ENCODE measurements at regions not wholly inside any gene's neighbourhood (a gene's known extent, or its start where the extent isn't known, plus 50 kb on each side); places are given as distances from the start of the nearest gene placed in this dataset.
"Not testable (repeated sequence)": the region's sequence is repeated elsewhere in the genome, so short reads cannot be mapped to it uniquely, and the experiment has no call there.

DNA sequence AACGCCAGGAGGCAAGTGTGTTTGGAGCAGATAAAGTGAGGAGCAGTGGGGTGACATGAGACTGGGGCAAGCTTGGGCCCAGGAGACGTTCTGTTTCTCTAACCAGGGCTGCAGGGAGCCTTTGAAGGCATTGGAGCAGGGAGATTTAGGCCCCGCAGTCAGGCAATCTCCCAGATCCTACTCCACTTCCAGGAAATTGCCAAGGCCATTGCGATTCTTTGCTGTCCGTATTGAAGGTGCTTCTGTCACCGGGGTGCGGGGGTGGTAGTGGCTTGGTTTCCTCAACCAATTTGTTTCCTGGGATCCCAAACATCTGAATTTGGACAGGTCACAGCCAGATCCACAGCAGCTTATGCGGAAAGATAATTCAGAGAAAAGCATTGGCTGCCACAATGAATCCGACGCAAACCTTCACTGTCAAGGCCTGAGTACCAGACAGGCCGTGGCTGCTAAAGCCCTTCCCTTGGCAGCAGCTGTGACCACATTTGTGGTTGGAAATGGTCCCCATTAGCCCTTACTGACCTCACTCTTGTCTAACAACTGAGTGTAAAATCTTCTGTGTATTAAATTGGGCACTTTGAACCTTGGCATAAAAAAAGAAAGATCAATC is 385.6 kb downstream of the PTPRU start:
- no peak for DNase-seq

DNA sequence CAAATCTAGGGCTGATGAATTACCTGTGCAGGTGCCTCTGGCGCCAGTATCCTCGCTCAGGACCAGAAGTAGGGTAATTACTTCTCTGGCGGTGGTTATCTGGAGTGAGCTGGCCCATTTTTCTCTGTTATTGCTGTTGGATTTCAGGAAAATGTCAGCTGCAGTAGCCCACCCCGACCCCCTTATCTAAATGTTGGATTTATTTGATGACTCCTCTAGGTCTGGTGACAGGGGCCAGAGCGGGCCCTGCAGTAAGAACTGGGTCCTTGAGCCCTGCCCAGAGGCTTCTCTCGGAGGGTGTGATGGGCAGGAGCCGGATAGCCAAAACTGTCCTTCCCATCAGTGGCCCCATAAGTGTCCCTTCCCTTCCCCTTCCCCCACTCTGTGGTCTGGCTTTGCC is 384.3 kb downstream of the PTPRU start:
- no peak for DNase-seq

DNA sequence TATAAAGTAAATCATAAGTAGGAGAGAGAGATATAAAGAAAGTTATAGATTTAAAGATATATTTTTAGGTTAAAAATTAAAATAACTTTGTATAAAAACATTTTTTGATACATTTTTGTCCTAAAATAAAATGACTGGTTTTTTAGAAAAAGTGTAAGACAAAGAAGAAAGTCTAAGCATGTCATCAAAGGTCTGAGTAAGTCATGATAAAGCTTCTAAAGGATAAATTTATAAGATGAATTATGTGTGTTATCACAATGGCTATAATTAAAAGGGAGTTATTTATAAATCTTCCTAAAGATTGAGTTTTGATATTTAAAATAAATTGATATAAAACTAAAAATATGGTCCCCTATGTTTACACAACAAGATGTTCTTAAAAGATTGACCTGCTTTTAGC is 370.9 kb downstream of the PTPRU start:
- no peak for DNase-seq

- DNase-seq = not testable (repeated sequence)
Observed at GRCh38 chr1:29604796-29605195, 368.5 kb downstream of the PTPRU start.

GRCh38 chr1:29603622-29604021 is 367.3 kb downstream of the PTPRU start:
- no peak for DNase-seq

GRCh38 chr1:29602203-29602602 is 365.9 kb downstream of the PTPRU start:
- no peak for DNase-seq

- no peak for DNase-seq
Observed at GRCh38 chr1:29601021-29601420, 364.7 kb downstream of the PTPRU start.

GRCh38 chr1:29599826-29600225 is 363.5 kb downstream of the PTPRU start:
- DNase-seq = no peak

DNA sequence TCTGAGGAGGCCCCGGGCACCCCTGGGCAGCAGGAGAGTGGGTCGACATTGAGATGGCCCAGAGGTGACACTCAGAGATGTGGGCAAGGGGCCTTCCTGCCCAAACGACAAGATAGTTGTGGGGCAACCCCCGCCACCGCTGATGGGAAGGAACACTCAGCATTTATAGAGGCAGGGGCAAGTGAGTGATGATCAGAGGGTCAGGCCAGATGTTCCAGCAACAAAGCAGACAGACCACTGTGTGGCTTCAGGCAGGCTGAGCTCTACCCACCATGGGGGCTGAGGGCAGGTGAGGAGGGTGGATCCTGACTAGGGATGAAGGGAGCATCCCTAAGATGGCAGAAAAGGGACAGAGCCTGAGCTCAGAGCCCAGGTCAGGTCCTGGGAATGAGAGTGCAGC is 362.7 kb downstream of the PTPRU start:
- no peak for DNase-seq

- no peak for DNase-seq
Observed at GRCh38 chr1:29597861-29598260, 361.5 kb downstream of the PTPRU start.

DNA sequence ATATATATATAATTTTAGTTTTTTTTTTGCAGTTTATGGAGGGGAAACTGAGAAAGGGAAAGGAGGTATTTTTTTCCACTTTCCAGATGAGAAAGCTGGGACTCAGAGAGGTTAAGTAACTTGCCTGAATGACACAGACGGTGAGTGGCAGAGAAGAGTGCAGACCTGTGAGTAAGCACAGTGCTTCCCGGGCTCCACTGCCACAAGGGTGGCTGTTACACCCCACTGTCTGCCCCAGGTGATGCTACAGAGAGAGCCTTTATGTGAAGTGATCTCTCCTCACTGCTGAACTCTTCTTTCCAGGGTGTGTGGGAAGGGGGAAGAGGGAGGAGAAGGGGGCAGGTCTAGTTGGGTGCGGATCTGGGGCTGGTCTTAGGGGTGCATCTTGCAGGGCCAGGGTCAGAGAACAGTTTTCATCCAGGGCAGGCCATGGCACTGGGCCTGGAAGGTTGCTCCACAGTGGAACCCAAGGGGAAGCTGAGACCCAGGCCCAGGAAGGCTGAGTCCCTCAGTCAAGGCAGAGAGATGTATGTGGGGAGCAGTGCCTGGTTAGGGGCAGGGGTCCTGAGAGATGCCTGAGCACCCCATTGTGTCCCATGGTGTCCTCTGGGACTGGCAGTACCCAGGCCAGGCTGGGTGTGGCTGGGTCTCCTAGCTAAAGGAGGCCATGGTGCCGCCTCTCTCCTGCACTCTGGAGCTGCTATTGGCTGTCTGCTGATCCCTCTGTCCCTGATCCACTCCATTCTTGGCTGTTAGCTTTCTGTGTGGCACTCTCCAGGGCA is 357.5 kb downstream of the PTPRU start:
- DNase-seq = no peak

- no peak for DNase-seq
Observed at GRCh38 chr1:29592731-29593130, 356.4 kb downstream of the PTPRU start.

DNA sequence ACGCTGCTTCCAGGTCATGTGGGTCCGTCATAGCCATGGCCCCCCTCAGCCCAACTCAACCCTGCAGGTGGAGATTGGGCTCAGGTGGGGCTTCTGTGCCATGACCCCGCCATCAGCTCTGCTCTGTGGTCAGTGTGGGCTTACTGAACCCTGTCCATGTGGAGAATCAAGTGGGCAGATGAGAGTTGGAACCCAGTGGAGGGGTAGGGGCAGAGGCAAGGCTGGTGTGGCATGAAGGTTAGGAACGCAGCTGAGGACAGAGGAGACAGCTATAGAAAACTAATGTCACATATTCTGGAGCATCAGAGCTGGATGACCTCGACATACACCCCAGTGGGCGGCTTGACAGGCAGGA is 355.9 kb downstream of the PTPRU start:
- DNase-seq = no peak

- no peak for DNase-seq
Observed at GRCh38 chr1:29591601-29592260, 355.4 kb downstream of the PTPRU start.

- peak; percentile 18 for DNase-seq
Observed at GRCh38 chr1:29590583-29591565, 354.6 kb downstream of the PTPRU start.

- DNase-seq = not testable (repeated sequence)
Observed at GRCh38 chr1:29589716-29590115, 353.4 kb downstream of the PTPRU start.

GRCh38 chr1:29586991-29587745 is 350.8 kb downstream of the PTPRU start:
- DNase-seq = peak; percentile 9

GRCh38 chr1:29586215-29586614 is 349.9 kb downstream of the PTPRU start:
- DNase-seq = no peak

DNA sequence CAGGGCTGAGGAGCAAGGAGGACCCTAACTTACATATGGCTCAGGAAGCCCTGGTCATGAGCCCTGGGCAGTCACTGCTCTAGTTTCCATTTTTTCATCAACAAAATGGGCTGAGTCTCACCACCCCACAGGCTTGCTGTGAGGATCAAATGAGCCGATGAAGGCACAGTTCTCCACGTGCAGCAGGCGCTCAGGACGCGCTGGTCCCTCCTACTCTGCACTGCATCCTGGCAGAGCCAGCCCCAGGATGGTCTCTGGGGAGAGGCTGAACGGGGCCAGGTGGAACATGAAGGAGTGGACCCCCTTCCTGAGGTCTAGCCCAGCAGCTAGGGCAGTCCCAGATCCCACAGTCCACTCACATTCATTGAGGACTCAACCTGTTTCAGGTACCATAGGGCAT is 349.3 kb downstream of the PTPRU start:
- no peak for DNase-seq

DNA sequence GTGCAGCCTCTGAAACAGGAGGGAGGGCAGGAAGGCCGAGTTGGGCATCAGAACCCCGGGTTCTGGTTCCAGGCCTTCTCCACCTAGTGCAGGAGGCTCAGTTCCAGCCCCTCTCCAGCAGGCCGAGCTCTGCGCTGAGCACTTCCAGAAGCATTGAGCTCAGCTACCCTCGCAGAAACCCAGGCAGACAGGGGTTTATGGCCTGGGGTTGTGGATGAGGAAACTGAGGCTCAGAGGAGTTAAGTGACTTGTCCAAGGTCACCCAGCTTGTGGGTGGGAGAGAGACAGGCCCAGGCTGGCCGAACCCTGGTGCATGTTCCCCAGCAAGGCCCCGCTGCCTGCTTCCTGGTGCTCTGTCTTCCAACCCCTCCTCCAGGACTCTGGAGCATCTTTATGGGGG is 348.9 kb downstream of the PTPRU start:
- no peak for DNase-seq

DNA sequence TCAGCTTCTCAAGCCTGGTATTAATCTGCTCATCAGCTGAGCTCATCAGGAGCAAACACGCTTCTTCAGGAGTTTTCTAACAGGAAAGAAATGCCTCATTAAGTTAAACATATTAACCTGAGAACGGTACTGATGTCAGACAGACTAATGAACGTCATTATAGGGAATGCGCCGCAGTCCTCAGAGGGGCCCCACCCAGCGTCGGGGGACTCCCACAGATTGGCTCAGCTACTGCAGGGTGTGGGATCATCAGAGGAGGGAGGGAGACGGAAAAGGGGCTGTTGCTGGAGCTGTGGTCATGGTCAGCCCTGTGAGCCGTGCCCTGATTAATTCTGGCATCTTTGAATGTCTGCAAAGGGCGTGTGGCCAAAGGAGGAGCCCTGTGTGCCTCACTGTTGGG is 348.5 kb downstream of the PTPRU start:
- DNase-seq = no peak

DNA sequence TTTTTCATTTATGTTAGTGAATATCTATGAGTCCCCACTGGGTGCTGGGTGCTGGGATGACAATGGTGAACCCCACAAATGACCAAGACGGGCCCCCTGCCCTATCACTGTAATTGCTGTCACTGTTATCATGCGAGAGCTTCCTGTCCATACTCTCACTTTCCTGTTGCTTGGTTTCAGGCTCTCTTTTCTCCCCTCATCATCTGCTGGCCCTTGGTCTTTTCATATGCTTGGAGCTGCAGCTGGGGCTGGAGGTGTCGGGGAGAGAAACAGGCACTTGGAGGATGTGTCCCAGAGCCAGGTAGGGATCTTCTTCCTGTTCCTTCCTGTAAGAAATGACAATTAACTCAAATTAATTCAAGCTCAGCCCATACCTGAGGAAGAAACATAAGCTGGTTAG is 348.0 kb downstream of the PTPRU start:
- DNase-seq = no peak
